WTC11 (cell line): ENCODE measurements at regions not wholly inside any gene's neighbourhood (a gene's known extent, or its start where the extent isn't known, plus 50 kb on each side); places are given as distances from the start of the nearest gene placed in this dataset.

Experiments
- ATF2 ChIP-seq: sonication (generic); formaldehyde crosslinking; IDR thresholded peaks from 2 replicates; pipeline ENCODE4 v1.8.1; 2022; ENCODE audit warnings: low read depth, missing genetic modification reagents, borderline replicate concordance
- ATF3 ChIP-seq: sonication (generic); formaldehyde crosslinking; conservative IDR thresholded peaks from 2 replicates; pipeline ENCODE4 v1.8.1; 2022; ENCODE audit warnings: mild to moderate bottlenecking, missing genetic modification reagents
- CTCF ChIP-seq: fragments of 200-600 bp; IDR thresholded peaks from 2 replicates; pipeline ENCODE4 v1.8.0; 2022; ENCODE audit warnings: antibody characterized with exemption
- E2F1 ChIP-seq: sonication (generic); formaldehyde crosslinking; IDR thresholded peaks from 2 replicates; pipeline ENCODE4 v1.8.0; 2022; ENCODE audit warnings: mild to moderate bottlenecking, missing genetic modification reagents
- E2F4 ChIP-seq: sonication (generic); formaldehyde crosslinking; IDR thresholded peaks from 2 replicates; pipeline ENCODE4 v1.8.1; 2022; ENCODE audit warnings: low read depth, mild to moderate bottlenecking, moderate library complexity, missing genetic modification reagents, borderline replicate concordance
- ERG ChIP-seq: fragments of 250-450 bp; sonication (Bioruptor Pico); IDR thresholded peaks from 2 replicates; pipeline ENCODE4 v1.8.0; 2021; ENCODE audit warnings: mild to moderate bottlenecking
- GRHL2 ChIP-seq: fragments of 250-450 bp; sonication (Bioruptor Pico); IDR thresholded peaks from 2 replicates; pipeline ENCODE4 v1.8.0; 2022; ENCODE audit warnings: mild to moderate bottlenecking, moderate library complexity; ENCODE audit not compliant: insufficient replicate concordance, severe bottlenecking
- IRF1 ChIP-seq: sonication (generic); formaldehyde crosslinking; IDR thresholded peaks from 2 replicates; pipeline ENCODE4 v1.8.0; 2023; ENCODE audit warnings: missing genetic modification reagents
- MAX ChIP-seq: sonication (generic); formaldehyde crosslinking; IDR thresholded peaks from 2 replicates; pipeline ENCODE4 v1.8.0; 2022; ENCODE audit warnings: mild to moderate bottlenecking, missing genetic modification reagents
- NFYB ChIP-seq: sonication (generic); formaldehyde crosslinking; conservative IDR thresholded peaks from 2 replicates; pipeline ENCODE4 v1.8.0; 2022; ENCODE audit warnings: low read depth, missing genetic modification reagents
- NR1H2 ChIP-seq: sonication (generic); formaldehyde crosslinking; IDR thresholded peaks from 2 replicates; pipeline ENCODE4 v1.9.0; 2021; ENCODE audit warnings: mild to moderate bottlenecking, moderate library complexity, missing genetic modification reagents
- NR2C2 ChIP-seq: sonication (generic); formaldehyde crosslinking; IDR thresholded peaks from 2 replicates; pipeline ENCODE4 v1.8.0; 2022; ENCODE audit warnings: mild to moderate bottlenecking, missing genetic modification reagents
- SP1 ChIP-seq: sonication (generic); formaldehyde crosslinking; conservative IDR thresholded peaks from 2 replicates; pipeline ENCODE4 v1.8.1; 2022; ENCODE audit warnings: missing genetic modification reagents
- ZNF138 ChIP-seq: sonication (generic); formaldehyde crosslinking; conservative IDR thresholded peaks from 2 replicates; pipeline ENCODE4 v1.8.1; 2022; ENCODE audit warnings: mild to moderate bottlenecking, moderate library complexity, missing genetic modification reagents

- TF ChIP-seq CTCF (no peak), GRHL2 (CRISPR knock-in tag) (no peak), ATF3 (no peak), IRF1 (CRISPR knock-in tag) (no peak), NFYB (CRISPR knock-in tag) (no peak), NR2C2 (CRISPR knock-in tag) (no peak), ERG (CRISPR knock-in tag) (no peak), MAX (CRISPR knock-in tag) (no peak), ZNF138 (CRISPR knock-in tag) (no peak), SP1 (CRISPR knock-in tag) (no peak), NR1H2 (CRISPR knock-in tag) (no peak), ATF2 (CRISPR knock-in tag) (no peak), E2F4 (CRISPR knock-in tag) (no peak), E2F1 (CRISPR knock-in tag) (no peak)
Measured at GRCh38 chr3:24663406-24663805, 168.8 kb upstream of the THRB start.
